HPDE6-E6E7 (cell line): ENCODE measurements at regions not wholly inside any gene's neighbourhood (a gene's known extent, or its start where the extent isn't known, plus 50 kb on each side); places are given as distances from the start of the nearest gene placed in this dataset.

Experiments used
- DNase-seq: peaks from one replicate; pipeline ENCODE4 v3.0.0; 2011; ENCODE audit warnings: missing footprints; ENCODE audit errors: extremely low spot score

GRCh38 chr13:91157273-91158016 is 190.0 kb upstream of the MIR17HG start:
- DNase-seq: no peak

GRCh38 chr13:91158017-91158395 is 189.5 kb upstream of the MIR17HG start:
- DNase-seq: no peak

- no peak for DNase-seq
Measured at GRCh38 chr13:91162180-91162579, 185.3 kb upstream of the MIR17HG start.

- DNase-seq: no peak
Measured at GRCh38 chr13:91162589-91162988, 184.9 kb upstream of the MIR17HG start.

GRCh38 chr13:91165758-91166157 is 181.7 kb upstream of the MIR17HG start:
- no peak for DNase-seq

- DNase-seq: no peak
Measured at GRCh38 chr13:91166714-91167511, 180.6 kb upstream of the MIR17HG start.

GRCh38 chr13:91167706-91168385 is 179.6 kb upstream of the MIR17HG start:
- DNase-seq: no peak

GRCh38 chr13:91168386-91168711 is 179.1 kb upstream of the MIR17HG start:
- no peak for DNase-seq

- DNase-seq: no peak
Measured at GRCh38 chr13:91169321-91170050, 178.0 kb upstream of the MIR17HG start.

GRCh38 chr13:91172160-91172559 is 175.3 kb upstream of the MIR17HG start:
- DNase-seq: no peak

GRCh38 chr13:91174886-91175501 is 172.5 kb upstream of the MIR17HG start:
- no peak for DNase-seq

- DNase-seq: no peak
Measured at GRCh38 chr13:91178099-91178498, 169.4 kb upstream of the MIR17HG start.

- no peak for DNase-seq
Measured at GRCh38 chr13:91181892-91182291, 165.6 kb upstream of the MIR17HG start.

GRCh38 chr13:91184244-91184926 is 163.1 kb upstream of the MIR17HG start:
- no peak for DNase-seq

GRCh38 chr13:91185294-91185863 is 162.1 kb upstream of the MIR17HG start:
- DNase-seq: peak; percentile 32

- no peak for DNase-seq
Measured at GRCh38 chr13:91187522-91187921, 160.0 kb upstream of the MIR17HG start.

- no peak for DNase-seq
Measured at GRCh38 chr13:91189506-91189905, 158.0 kb upstream of the MIR17HG start.

- DNase-seq: no peak
Measured at GRCh38 chr13:91193358-91193757, 154.1 kb upstream of the MIR17HG start.

- no peak for DNase-seq
Measured at GRCh38 chr13:91195789-91196188, 151.7 kb upstream of the MIR17HG start.

- no peak for DNase-seq
Measured at GRCh38 chr13:91196958-91197357, 150.5 kb upstream of the MIR17HG start.

- no peak for DNase-seq
Measured at GRCh38 chr13:91199866-91200265, 147.6 kb upstream of the MIR17HG start.
